ENCODE measurements at regions not wholly inside any gene's neighbourhood (a gene's known extent, or its start where the extent isn't known, plus 50 kb on each side); places are given as distances from the start of the nearest gene placed in this dataset.

DNA sequence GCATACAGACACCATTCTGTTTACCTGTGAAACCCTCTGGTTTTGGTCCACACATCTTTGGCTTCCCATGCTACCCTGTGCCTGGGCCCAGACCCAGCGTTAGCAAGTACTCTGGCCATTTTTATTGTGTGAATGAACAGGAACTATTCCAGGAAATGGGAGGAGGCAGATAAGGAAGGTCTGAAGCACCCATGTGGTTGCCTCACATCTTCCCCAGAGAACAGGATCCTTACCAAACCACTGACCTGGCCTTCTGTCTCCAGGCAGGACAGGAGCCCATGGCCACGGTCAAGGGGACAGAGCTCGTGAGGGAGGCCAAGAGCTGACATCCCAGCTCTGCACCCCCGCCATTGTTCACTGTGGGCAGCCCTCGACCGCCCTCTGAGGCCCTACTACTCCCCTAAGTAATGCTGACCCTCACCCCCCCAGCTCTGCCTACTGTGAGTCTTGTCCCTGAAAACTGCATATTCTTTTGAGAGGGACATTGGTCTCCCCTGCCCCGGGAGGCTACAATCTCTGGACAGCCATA lies 97.7 kb upstream of the TP53I11 start:
- DNase-seq (ENCODE audit: insufficient read length, low spot score) (no peak), FAIRE-seq (no peak)
- TF ChIP-seq SPI1 (IDR thresholded peaks at IDR 0.05; ENCODE audit: low read depth, low read length) (no peak), POLR2AphosphoS5 (IDR thresholded peaks at IDR 0.05; ENCODE audit: low read depth, low read length) (no peak), PAX5 (IDR thresholded peaks at IDR 0.05; ENCODE audit: insufficient read depth, low read length, severe bottlenecking) (no peak), POU2F2 (IDR thresholded peaks at IDR 0.05; ENCODE audit: low read depth, low read length) (no peak), POLR2A (IDR thresholded peaks at IDR 0.05; ENCODE audit: low read depth, low read length) (no peak), TAF1 (IDR thresholded peaks at IDR 0.05; ENCODE audit: low read depth, low read length) (no peak)

GRCh38 chr11:45048870-45049691 lies 97.4 kb upstream of the PRDM11 start:
- FAIRE-seq (no peak), DNase-seq (ENCODE audit: insufficient read length, low spot score) (no peak)
- TF ChIP-seq POU2F2 (IDR thresholded peaks at IDR 0.05; ENCODE audit: low read depth, low read length), result no peak
- TF ChIP-seq TAF1 (IDR thresholded peaks at IDR 0.05; ENCODE audit: low read depth, low read length), result no peak
- TF ChIP-seq POLR2A (IDR thresholded peaks at IDR 0.05; ENCODE audit: low read depth, low read length), result no peak
- TF ChIP-seq PAX5 (IDR thresholded peaks at IDR 0.05; ENCODE audit: insufficient read depth, low read length, severe bottlenecking), result no peak
- TF ChIP-seq SPI1 (IDR thresholded peaks at IDR 0.05; ENCODE audit: low read depth, low read length), result no peak
- TF ChIP-seq POLR2AphosphoS5 (IDR thresholded peaks at IDR 0.05; ENCODE audit: low read depth, low read length), result no peak

- no peak for TF ChIP-seq PAX5 (IDR thresholded peaks at IDR 0.05; ENCODE audit: insufficient read depth, low read length, severe bottlenecking)
- TF ChIP-seq TAF1 (IDR thresholded peaks at IDR 0.05; ENCODE audit: low read depth, low read length), result no peak
- no peak for TF ChIP-seq POU2F2 (IDR thresholded peaks at IDR 0.05; ENCODE audit: low read depth, low read length)
- no peak for TF ChIP-seq SPI1 (IDR thresholded peaks at IDR 0.05; ENCODE audit: low read depth, low read length)
- DNase-seq (ENCODE audit: insufficient read length, low spot score) (no peak), FAIRE-seq (no peak)
Measured at GRCh38 chr11:45050111-45050510, 96.3 kb upstream of the PRDM11 start.

DNA sequence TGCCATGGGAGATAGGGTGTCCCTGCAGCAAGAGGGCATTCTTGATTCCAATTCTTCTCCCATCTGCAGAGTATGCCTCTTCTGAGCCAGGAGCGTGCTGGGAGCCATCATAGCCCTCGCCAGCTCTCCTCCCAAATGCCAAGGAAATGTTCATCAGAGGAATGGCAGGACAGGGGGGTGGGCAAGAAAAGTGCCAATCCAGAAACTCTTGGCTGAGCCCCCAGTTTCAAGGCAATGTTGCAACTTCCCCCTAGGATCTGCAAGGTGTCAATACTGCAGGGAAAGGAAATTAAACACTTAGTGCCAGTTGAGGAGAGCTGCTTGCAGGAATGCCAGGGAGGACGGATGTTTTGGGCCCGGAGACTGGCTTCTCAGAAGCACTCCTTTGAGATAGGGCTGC lies 94.8 kb upstream of the PRDM11 start:
- no peak for TF ChIP-seq POLR2A (IDR thresholded peaks at IDR 0.05; ENCODE audit: low read depth, low read length)
- no peak for TF ChIP-seq TAF1 (IDR thresholded peaks at IDR 0.05; ENCODE audit: low read depth, low read length)
- no peak for TF ChIP-seq POU2F2 (IDR thresholded peaks at IDR 0.05; ENCODE audit: low read depth, low read length)
- no peak for TF ChIP-seq PAX5 (IDR thresholded peaks at IDR 0.05; ENCODE audit: insufficient read depth, low read length, severe bottlenecking)
- DNase-seq (ENCODE audit: insufficient read length, low spot score), result no peak
- FAIRE-seq, result no peak

- FAIRE-seq (no peak), DNase-seq (ENCODE audit: insufficient read length, low spot score) (no peak)
- TF ChIP-seq SPI1 (IDR thresholded peaks at IDR 0.05; ENCODE audit: low read depth, low read length) (no peak), TAF1 (IDR thresholded peaks at IDR 0.05; ENCODE audit: low read depth, low read length) (no peak), POU2F2 (IDR thresholded peaks at IDR 0.05; ENCODE audit: low read depth, low read length) (no peak), POLR2AphosphoS5 (IDR thresholded peaks at IDR 0.05; ENCODE audit: low read depth, low read length) (no peak), POLR2A (IDR thresholded peaks at IDR 0.05; ENCODE audit: low read depth, low read length) (no peak), PAX5 (IDR thresholded peaks at IDR 0.05; ENCODE audit: insufficient read depth, low read length, severe bottlenecking) (no peak)
Measured at GRCh38 chr11:45052361-45052760, 94.1 kb upstream of the PRDM11 start.

DNA sequence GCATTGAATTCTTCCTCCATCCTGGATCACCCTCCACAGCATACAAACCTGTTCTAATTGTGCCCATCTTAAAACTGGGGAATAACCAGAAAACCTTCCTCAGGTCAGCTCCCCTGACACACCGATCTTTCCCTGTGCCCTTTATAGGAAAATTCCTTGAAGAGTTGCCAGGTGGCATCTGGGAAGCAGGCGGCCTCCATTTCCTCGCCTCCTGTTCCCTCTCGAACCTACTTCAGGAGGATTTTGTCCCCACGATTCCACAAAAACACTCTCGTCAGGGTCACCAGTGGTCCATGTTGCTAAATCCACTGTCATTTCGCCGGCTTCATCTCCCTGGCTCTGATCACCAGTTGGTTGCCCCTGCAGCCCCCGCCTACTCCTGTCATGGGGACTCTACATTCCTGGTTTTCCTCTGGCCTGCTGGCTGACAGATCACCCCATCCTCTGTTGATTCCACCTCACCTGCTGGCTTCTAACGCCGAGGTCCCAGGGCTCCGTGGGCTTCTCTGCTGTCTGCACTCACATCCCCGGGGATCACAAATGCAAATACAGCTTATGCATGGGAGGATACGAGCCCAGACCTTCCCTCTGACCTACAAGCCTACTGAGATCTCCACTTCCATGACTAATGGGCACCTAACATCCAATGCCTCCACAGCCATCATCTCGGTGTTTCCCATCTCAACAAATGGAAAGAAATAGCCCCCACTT lies 92.5 kb upstream of the PRDM11 start:
- TF ChIP-seq TAF1 (IDR thresholded peaks at IDR 0.05; ENCODE audit: low read depth, low read length) (no peak), SPI1 (IDR thresholded peaks at IDR 0.05; ENCODE audit: low read depth, low read length) (no peak), POLR2AphosphoS5 (IDR thresholded peaks at IDR 0.05; ENCODE audit: low read depth, low read length) (no peak), POU2F2 (IDR thresholded peaks at IDR 0.05; ENCODE audit: low read depth, low read length) (no peak), POLR2A (IDR thresholded peaks at IDR 0.05; ENCODE audit: low read depth, low read length) (no peak), PAX5 (IDR thresholded peaks at IDR 0.05; ENCODE audit: insufficient read depth, low read length, severe bottlenecking) (no peak)
- no peak for FAIRE-seq
- DNase-seq (ENCODE audit: insufficient read length, low spot score), result no peak

GRCh38 chr11:45054956-45055355 lies 91.5 kb upstream of the PRDM11 start:
- FAIRE-seq (no peak), DNase-seq (ENCODE audit: insufficient read length, low spot score) (no peak)
- no peak for TF ChIP-seq POLR2AphosphoS5 (IDR thresholded peaks at IDR 0.05; ENCODE audit: low read depth, low read length)
- no peak for TF ChIP-seq PAX5 (IDR thresholded peaks at IDR 0.05; ENCODE audit: insufficient read depth, low read length, severe bottlenecking)
- no peak for TF ChIP-seq POU2F2 (IDR thresholded peaks at IDR 0.05; ENCODE audit: low read depth, low read length)
- no peak for TF ChIP-seq SPI1 (IDR thresholded peaks at IDR 0.05; ENCODE audit: low read depth, low read length)
- TF ChIP-seq TAF1 (IDR thresholded peaks at IDR 0.05; ENCODE audit: low read depth, low read length), result no peak
- no peak for TF ChIP-seq POLR2A (IDR thresholded peaks at IDR 0.05; ENCODE audit: low read depth, low read length)

DNA sequence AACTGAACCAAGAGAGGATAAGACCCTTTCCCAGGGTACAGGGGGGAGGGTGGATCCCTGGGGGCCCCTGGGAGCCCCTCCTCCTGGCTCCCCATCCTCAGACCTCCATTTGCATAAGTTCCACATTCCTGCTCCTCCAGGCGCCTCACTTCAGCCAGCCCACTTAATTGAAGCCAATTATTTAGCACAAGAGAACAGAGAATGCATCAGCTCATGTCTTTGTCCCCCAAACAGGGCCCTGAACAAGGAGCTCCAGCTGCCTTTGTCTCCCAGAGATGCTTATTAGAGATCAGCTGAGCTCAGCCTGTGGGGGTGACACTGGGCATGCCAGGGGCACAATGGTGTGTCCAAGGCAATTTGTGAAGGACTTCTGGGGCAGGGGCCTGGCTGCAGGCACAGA lies 89.9 kb upstream of the PRDM11 start:
- TF ChIP-seq POLR2AphosphoS5 (IDR thresholded peaks at IDR 0.05; ENCODE audit: low read depth, low read length), result no peak
- TF ChIP-seq TAF1 (IDR thresholded peaks at IDR 0.05; ENCODE audit: low read depth, low read length), result no peak
- FAIRE-seq (no peak), DNase-seq (ENCODE audit: insufficient read length, low spot score) (no peak)

- FAIRE-seq (no peak), DNase-seq (ENCODE audit: insufficient read length, low spot score) (no peak)
- no peak for TF ChIP-seq TAF1 (IDR thresholded peaks at IDR 0.05; ENCODE audit: low read depth, low read length)
- TF ChIP-seq POLR2A (IDR thresholded peaks at IDR 0.05; ENCODE audit: low read depth, low read length), result no peak
- TF ChIP-seq PAX5 (IDR thresholded peaks at IDR 0.05; ENCODE audit: insufficient read depth, low read length, severe bottlenecking), result no peak
- TF ChIP-seq SPI1 (IDR thresholded peaks at IDR 0.05; ENCODE audit: low read depth, low read length), result no peak
- TF ChIP-seq POLR2AphosphoS5 (IDR thresholded peaks at IDR 0.05; ENCODE audit: low read depth, low read length), result no peak
- no peak for TF ChIP-seq POU2F2 (IDR thresholded peaks at IDR 0.05; ENCODE audit: low read depth, low read length)
Measured at GRCh38 chr11:45057938-45058646, 88.3 kb upstream of the PRDM11 start.
